ENCODE measurements at regions not wholly inside any gene's neighbourhood (a gene's known extent, or its start where the extent isn't known, plus 50 kb on each side); places are given as distances from the start of the nearest gene placed in this dataset.

DNA sequence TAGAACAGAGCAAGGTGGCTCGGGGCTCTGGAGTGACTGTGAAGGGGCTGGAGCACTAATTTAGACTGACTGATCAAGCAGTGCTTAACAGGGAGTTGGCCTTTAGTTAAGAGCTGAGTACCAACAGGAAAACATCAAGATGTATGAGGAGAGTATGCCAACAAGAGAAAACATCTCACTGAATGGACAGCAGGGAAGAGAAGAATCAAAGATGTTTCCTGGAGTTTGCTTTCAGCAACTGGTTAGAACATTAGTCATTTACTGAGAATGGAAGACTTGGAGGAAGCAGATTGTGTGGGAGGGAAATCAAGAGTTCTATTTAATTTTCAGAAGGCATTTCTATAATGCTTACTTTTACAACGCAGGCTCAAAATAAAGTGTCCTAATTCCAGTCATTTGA, 259.3 kb downstream of the ADAMTS20 start:
- no peak for TF ChIP-seq CTCF (IDR thresholded peaks at IDR 0.05; ENCODE audit: low read depth, low read length, missing input control)
- TF ChIP-seq, protein P1, sequence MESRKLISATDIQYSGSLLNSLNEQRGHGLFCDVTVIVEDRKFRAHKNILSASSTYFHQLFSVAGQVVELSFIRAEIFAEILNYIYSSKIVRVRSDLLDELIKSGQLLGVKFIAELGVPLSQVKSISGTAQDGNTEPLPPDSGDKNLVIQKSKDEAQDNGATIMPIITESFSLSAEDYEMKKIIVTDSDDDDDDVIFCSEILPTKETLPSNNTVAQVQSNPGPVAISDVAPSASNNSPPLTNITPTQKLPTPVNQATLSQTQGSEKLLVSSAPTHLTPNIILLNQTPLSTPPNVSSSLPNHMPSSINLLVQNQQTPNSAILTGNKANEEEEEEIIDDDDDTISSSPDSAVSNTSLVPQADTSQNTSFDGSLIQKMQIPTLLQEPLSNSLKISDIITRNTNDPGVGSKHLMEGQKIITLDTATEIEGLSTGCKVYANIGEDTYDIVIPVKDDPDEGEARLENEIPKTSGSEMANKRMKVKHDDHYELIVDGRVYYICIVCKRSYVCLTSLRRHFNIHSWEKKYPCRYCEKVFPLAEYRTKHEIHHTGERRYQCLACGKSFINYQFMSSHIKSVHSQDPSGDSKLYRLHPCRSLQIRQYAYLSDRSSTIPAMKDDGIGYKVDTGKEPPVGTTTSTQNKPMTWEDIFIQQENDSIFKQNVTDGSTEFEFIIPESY (IDR thresholded peaks at IDR 0.05), result no peak
- TF ChIP-seq SP1 (IDR thresholded peaks at IDR 0.05), result no peak
- TF ChIP-seq GABPA (IDR thresholded peaks at IDR 0.05 in 1 of 2, conservative IDR thresholded peaks at IDR 0.05 in 1 of 2), result no peak
- TF ChIP-seq, protein P2, sequence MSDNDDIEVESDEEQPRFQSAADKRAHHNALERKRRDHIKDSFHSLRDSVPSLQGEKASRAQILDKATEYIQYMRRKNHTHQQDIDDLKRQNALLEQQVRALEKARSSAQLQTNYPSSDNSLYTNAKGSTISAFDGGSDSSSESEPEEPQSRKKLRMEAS (IDR thresholded peaks at IDR 0.05), result no peak
- TF ChIP-seq RAD21 (IDR thresholded peaks at IDR 0.05), result no peak
- no peak for TF ChIP-seq TAF1 (conservative IDR thresholded peaks at IDR 0.05)
- TF ChIP-seq HNF4G (IDR thresholded peaks at IDR 0.05), result no peak
- no peak for TF ChIP-seq NR2F2 (IDR thresholded peaks at IDR 0.05)
- TF ChIP-seq FOXA1 (IDR thresholded peaks at IDR 0.05), result no peak
- no peak for TF ChIP-seq JUND (IDR thresholded peaks at IDR 0.05)
- TF ChIP-seq ATF3 (IDR thresholded peaks at IDR 0.05), result no peak
- TF ChIP-seq RXRA (IDR thresholded peaks at IDR 0.05), result no peak
- no peak for TF ChIP-seq YY1 (IDR thresholded peaks at IDR 0.05)
- TF ChIP-seq HNF4A (conservative IDR thresholded peaks at IDR 0.05), result no peak
- no peak for TF ChIP-seq EGR1 (IDR thresholded peaks at IDR 0.05; ENCODE audit: low read depth in 2 of 2)
- no peak for TF ChIP-seq FOXA2 (IDR thresholded peaks at IDR 0.05)
- H3K4me1 ChIP-seq (ENCODE audit: control insufficient read depth in 4 of 4, insufficient read depth in 4 of 4, low read length in 3 of 4), result no peaks in the 10 kb centered on the region
- no peaks in the 10 kb centered on the region for H3K9me3 ChIP-seq (ENCODE audit: control insufficient read depth in 4 of 4, low read length in 3 of 4)
- H3K36me3 ChIP-seq (ENCODE audit: control insufficient read depth in 4 of 4, insufficient read depth in 3 of 4, low read depth in 1 of 4, low read length in 3 of 4), result no peaks in the 10 kb centered on the region
- H3K27ac ChIP-seq (ENCODE audit: low read depth in 1 of 2, low read length in 2 of 2), result no peak overlapping the region
- no peak overlapping the region for H3K4me3 ChIP-seq (ENCODE audit: low read depth in 1 of 3, low read length in 3 of 3)
- 62% methylated on average over 2 of the region's 2 CpGs for WGBS
- no peak for DNase-seq (ENCODE audit: low spot score)
- no peaks in the 10 kb centered on the region for H3K27me3 ChIP-seq (ENCODE audit: control insufficient read depth in 4 of 4, insufficient read depth in 4 of 4, low read length in 3 of 4)
- no peak overlapping the region for H3K9ac ChIP-seq (ENCODE audit: low read depth in 1 of 2, low read length in 2 of 2)

DNA sequence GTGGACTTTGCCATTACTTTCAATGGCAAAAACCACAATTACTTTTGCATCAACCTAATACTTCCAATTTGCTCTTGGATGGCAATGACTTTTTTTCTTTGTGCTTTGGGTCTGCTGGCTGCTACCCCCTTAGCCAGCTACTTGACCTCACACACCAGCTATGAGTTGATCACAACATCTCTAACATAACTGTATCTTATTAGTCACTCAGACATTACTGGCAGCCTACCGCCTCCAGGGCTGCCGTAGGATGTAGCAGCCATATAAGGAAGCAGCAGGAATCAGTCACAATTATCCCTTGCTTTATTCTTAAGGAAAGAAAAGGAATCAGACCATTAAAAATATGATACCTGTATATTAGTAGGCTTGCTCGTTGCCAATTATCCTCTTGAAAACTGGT, 260.5 kb downstream of the ADAMTS20 start:
- DNase-seq (ENCODE audit: low spot score), result no peak
- Histone ChIP-seq H3K9ac (ENCODE audit: low read depth in 1 of 2, low read length in 2 of 2) (no peak overlapping the region), H3K36me3 (ENCODE audit: control insufficient read depth in 4 of 4, insufficient read depth in 3 of 4, low read depth in 1 of 4, low read length in 3 of 4) (no peaks in the 10 kb centered on the region), H3K27me3 (ENCODE audit: control insufficient read depth in 4 of 4, insufficient read depth in 4 of 4, low read length in 3 of 4) (peaks cover 0 to 2% (median 0%) of the 10 kb centered on the region in 4 donors), H3K4me1 (ENCODE audit: control insufficient read depth in 4 of 4, insufficient read depth in 4 of 4, low read length in 3 of 4) (no peaks in the 10 kb centered on the region), H3K9me3 (ENCODE audit: control insufficient read depth in 4 of 4, low read length in 3 of 4) (no peaks in the 10 kb centered on the region), H3K4me3 (ENCODE audit: low read depth in 1 of 3, low read length in 3 of 3) (no peak overlapping the region), H3K27ac (ENCODE audit: low read depth in 1 of 2, low read length in 2 of 2) (no peak overlapping the region)
- WGBS, result 80% methylated on average over 3 of the region's 3 CpGs
- TF ChIP-seq EGR1 (IDR thresholded peaks at IDR 0.05; ENCODE audit: low read depth in 2 of 2) (no peak), JUND (IDR thresholded peaks at IDR 0.05) (no peak), YY1 (IDR thresholded peaks at IDR 0.05) (no peak), TAF1 (conservative IDR thresholded peaks at IDR 0.05) (no peak), HNF4G (IDR thresholded peaks at IDR 0.05) (no peak), FOXA2 (IDR thresholded peaks at IDR 0.05) (no peak), NR2F2 (IDR thresholded peaks at IDR 0.05) (no peak), ATF3 (IDR thresholded peaks at IDR 0.05) (no peak), RAD21 (IDR thresholded peaks at IDR 0.05) (no peak), CTCF (IDR thresholded peaks at IDR 0.05; ENCODE audit: low read depth, low read length, missing input control) (no peak), HNF4A (conservative IDR thresholded peaks at IDR 0.05) (no peak), GABPA (IDR thresholded peaks at IDR 0.05 in 1 of 2, conservative IDR thresholded peaks at IDR 0.05 in 1 of 2) (no peak), RXRA (IDR thresholded peaks at IDR 0.05) (no peak), FOXA1 (IDR thresholded peaks at IDR 0.05) (no peak), SP1 (IDR thresholded peaks at IDR 0.05) (no peak)
- TF ChIP-seq, protein P2 (IDR thresholded peaks at IDR 0.05), result no peak
- TF ChIP-seq, protein P3, sequence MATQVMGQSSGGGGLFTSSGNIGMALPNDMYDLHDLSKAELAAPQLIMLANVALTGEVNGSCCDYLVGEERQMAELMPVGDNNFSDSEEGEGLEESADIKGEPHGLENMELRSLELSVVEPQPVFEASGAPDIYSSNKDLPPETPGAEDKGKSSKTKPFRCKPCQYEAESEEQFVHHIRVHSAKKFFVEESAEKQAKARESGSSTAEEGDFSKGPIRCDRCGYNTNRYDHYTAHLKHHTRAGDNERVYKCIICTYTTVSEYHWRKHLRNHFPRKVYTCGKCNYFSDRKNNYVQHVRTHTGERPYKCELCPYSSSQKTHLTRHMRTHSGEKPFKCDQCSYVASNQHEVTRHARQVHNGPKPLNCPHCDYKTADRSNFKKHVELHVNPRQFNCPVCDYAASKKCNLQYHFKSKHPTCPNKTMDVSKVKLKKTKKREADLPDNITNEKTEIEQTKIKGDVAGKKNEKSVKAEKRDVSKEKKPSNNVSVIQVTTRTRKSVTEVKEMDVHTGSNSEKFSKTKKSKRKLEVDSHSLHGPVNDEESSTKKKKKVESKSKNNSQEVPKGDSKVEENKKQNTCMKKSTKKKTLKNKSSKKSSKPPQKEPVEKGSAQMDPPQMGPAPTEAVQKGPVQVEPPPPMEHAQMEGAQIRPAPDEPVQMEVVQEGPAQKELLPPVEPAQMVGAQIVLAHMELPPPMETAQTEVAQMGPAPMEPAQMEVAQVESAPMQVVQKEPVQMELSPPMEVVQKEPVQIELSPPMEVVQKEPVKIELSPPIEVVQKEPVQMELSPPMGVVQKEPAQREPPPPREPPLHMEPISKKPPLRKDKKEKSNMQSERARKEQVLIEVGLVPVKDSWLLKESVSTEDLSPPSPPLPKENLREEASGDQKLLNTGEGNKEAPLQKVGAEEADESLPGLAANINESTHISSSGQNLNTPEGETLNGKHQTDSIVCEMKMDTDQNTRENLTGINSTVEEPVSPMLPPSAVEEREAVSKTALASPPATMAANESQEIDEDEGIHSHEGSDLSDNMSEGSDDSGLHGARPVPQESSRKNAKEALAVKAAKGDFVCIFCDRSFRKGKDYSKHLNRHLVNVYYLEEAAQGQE (IDR thresholded peaks at IDR 0.05), result no peak

Data from liver (tissue), 8 donors.